Subcutaneous abdominal adipose tissue (tissue), 5 donors: ENCODE measurements at regions not wholly inside any gene's neighbourhood (a gene's known extent, or its start where the extent isn't known, plus 50 kb on each side); places are given as distances from the start of the nearest gene placed in this dataset.
"Not testable (repeated sequence)": the region's sequence is repeated elsewhere in the genome, so short reads cannot be mapped to it uniquely, and the experiment has no call there.

ENCODE experiments used
- H3K27ac ChIP-seq: one replicate; pipeline ENCODE4 v1.7.0; 2013; ENCODE audit warnings: low read depth, mild to moderate bottlenecking, inconsistent platforms, low read length, moderate library complexity
- H3K27me3 ChIP-seq, 5 donors: one replicate each; pipeline ENCODE4 v1.7.0; 2013; ENCODE audit warnings: low read length in 5 of 5, inconsistent platforms in 1 of 5; ENCODE audit not compliant: control insufficient read depth in 5 of 5, insufficient read depth in 4 of 5
- H3K36me3 ChIP-seq, 5 donors: one replicate each; pipeline ENCODE4 v1.7.0; 2013; ENCODE audit warnings: low read length in 5 of 5; ENCODE audit not compliant: control insufficient read depth in 5 of 5, insufficient read depth in 5 of 5
- H3K4me1 ChIP-seq, 5 donors: one replicate each; pipeline ENCODE4 v1.7.0; 2013; ENCODE audit warnings: low read length in 5 of 5, mild to moderate bottlenecking in 3 of 5, moderate library complexity in 1 of 5; ENCODE audit not compliant: control insufficient read depth in 5 of 5, insufficient read depth in 5 of 5
- H3K4me3 ChIP-seq, 5 donors: one replicate each; pipeline ENCODE4 v1.7.0; 2013; ENCODE audit warnings: low read length in 5 of 5, low read depth in 1 of 5
- H3K9ac ChIP-seq, 5 donors: one replicate each; pipeline ENCODE4 v1.7.0; 2013; ENCODE audit warnings: low read length in 5 of 5, mild to moderate bottlenecking in 4 of 5, moderate library complexity in 3 of 5
- H3K9me3 ChIP-seq, 5 donors: one replicate each; pipeline ENCODE4 v1.7.0; 2013; ENCODE audit warnings: low read length in 5 of 5; ENCODE audit not compliant: control insufficient read depth in 5 of 5
- donor health status: healthy.
- donor health status: healthy.
- donor health status: healthy.
- donor health status: healthy.
- donor health status: healthy.

DNA sequence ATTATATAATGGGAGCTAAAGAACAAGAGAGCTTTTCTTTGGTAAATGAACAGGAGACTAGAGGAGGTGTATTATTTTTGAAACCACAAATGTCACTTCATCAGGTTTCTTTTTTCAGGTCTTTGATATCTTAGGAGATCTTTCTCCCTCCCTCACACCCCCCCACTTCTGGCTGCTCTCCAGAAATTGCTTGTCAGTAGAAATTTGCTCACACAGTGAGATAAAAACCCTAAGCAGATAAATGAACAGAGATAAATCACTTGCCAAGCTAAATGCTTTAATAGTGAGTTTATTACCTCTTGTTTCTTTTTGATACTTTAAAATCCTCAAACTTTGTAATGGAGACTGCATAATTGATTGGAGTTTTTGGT is 421.2 kb upstream of the TENM3 start:
- H3K9me3 ChIP-seq, result peaks cover 0 to 3% (median 0%) of the 10 kb centered on the region in 5 donors
- H3K27me3 ChIP-seq, result no peaks in the 10 kb centered on the region
- no peak overlapping the region for H3K9ac ChIP-seq
- no peak overlapping the region for H3K27ac ChIP-seq
- H3K36me3 ChIP-seq, result no peaks in the 10 kb centered on the region
- H3K4me1 ChIP-seq, result no peaks in the 10 kb centered on the region
- no peak overlapping the region for H3K4me3 ChIP-seq

- H3K36me3 ChIP-seq, result no peaks in the 10 kb centered on the region
- no peaks in the 10 kb centered on the region for H3K27me3 ChIP-seq
- H3K4me1 ChIP-seq, result no peaks in the 10 kb centered on the region
- H3K9ac ChIP-seq, result no peak overlapping the region
- no peak overlapping the region for H3K4me3 ChIP-seq
- H3K27ac ChIP-seq, result no peak overlapping the region
- peaks cover 0 to 3% (median 0%) of the 10 kb centered on the region in 5 donors for H3K9me3 ChIP-seq
These were observed 420.0 kb upstream of the TENM3 start for GRCh38 chr4:181823183-181823582.

GRCh38 chr4:181823645-181824044 is 419.6 kb upstream of the TENM3 start:
- Histone ChIP-seq H3K27me3 (no peaks in the 10 kb centered on the region), H3K9me3 (peaks cover 0 to 3% (median 0%) of the 10 kb centered on the region in 5 donors), H3K27ac (no peak overlapping the region), H3K36me3 (no peaks in the 10 kb centered on the region), H3K4me3 (no peak overlapping the region), H3K4me1 (no peaks in the 10 kb centered on the region), H3K9ac (no peak overlapping the region)

DNA sequence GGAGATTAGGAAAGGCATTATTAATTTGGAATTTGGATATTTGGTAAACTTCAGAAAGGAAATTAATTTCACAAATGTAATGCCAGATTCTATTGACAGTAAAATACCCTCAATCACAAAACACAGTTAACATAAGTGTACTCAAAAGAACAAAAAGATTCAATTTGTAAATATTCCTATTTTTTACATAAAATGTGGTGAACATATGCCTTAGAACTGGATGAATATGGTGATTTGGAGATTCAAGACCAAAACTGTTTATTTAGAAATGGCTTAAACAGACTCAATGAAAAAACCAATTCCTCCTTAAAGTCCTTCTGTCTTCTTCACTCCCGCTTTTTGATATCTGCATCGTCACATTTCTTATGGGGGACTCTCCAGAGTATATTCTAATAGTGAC is 417.6 kb upstream of the TENM3 start:
- Histone ChIP-seq H3K36me3 (no peaks in the 10 kb centered on the region), H3K9me3 (no peaks in the 10 kb centered on the region)

GRCh38 chr4:181827246-181827645 is 416.0 kb upstream of the TENM3 start:
- Histone ChIP-seq H3K4me1 (no peaks in the 10 kb centered on the region), H3K27ac (no peak overlapping the region), H3K36me3 (no peaks in the 10 kb centered on the region), H3K9me3 (no peaks in the 10 kb centered on the region), H3K27me3 (no peaks in the 10 kb centered on the region), H3K9ac (no peak overlapping the region), H3K4me3 (no peak overlapping the region)

More for the DNA sequence above, 417.6 kb upstream of the TENM3 start:
- no peaks in the 10 kb centered on the region for H3K4me1 ChIP-seq
- H3K27ac ChIP-seq, result no peak overlapping the region
- H3K4me3 ChIP-seq, result no peak overlapping the region
- no peaks in the 10 kb centered on the region for H3K27me3 ChIP-seq
- H3K9ac ChIP-seq, result no peak overlapping the region

DNA sequence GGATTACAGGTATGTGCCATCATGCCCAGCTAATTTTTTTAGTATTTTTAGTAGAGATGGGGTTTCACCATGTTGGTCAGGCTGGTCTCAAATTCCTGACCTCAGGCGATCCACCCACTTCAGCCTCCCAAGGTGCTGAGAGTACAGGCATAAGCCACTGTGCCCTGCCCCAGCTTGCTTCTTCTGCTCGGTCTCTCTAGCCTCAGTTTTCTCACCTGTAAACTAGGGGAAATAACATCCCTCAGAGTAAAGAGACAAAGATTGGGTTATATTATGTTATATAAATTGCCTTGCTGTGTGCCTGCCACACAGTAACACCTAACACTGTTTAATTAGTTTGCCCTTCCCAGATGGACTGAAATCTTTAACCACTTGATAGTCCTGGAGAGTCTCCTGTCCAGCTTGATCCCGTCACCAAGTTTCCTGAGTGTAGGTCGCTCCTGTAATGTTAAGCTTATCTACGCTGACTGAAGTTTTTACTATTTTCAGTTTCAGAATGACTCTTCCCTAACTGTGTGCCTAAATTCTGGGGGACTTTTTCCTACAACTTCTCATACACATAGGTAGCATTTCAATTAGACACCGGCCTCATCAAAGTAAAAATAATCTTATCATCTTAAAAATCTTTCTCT is 412.7 kb upstream of the TENM3 start:
- no peaks in the 10 kb centered on the region for H3K9me3 ChIP-seq
- H3K4me1 ChIP-seq, result no peaks in the 10 kb centered on the region
- no peak overlapping the region for H3K4me3 ChIP-seq
- H3K27ac ChIP-seq, result no peak overlapping the region
- H3K9ac ChIP-seq, result no peak overlapping the region
- H3K27me3 ChIP-seq, result no peaks in the 10 kb centered on the region
- H3K36me3 ChIP-seq, result no peaks in the 10 kb centered on the region

GRCh38 chr4:181834071-181834470 is 409.1 kb upstream of the TENM3 start:
- Histone ChIP-seq H3K9ac (no peak overlapping the region), H3K9me3 (no peaks in the 10 kb centered on the region), H3K4me1 (no peaks in the 10 kb centered on the region), H3K4me3 (no peak overlapping the region), H3K36me3 (no peaks in the 10 kb centered on the region), H3K27me3 (no peaks in the 10 kb centered on the region), H3K27ac (no peak overlapping the region)

- Histone ChIP-seq H3K4me1 (no peaks in the 10 kb centered on the region), H3K4me3 (no peak overlapping the region), H3K9me3 (peaks cover 0 to 2% (median 0%) of the 10 kb centered on the region in 5 donors), H3K27me3 (no peaks in the 10 kb centered on the region), H3K9ac (no peak overlapping the region), H3K36me3 (no peaks in the 10 kb centered on the region), H3K27ac (no peak overlapping the region)
These were observed 407.9 kb upstream of the TENM3 start for GRCh38 chr4:181835348-181835747.

- Histone ChIP-seq H3K4me1 (no peaks in the 10 kb centered on the region), H3K27me3 (no peaks in the 10 kb centered on the region), H3K4me3 (no peak overlapping the region)
These were observed 404.9 kb upstream of the TENM3 start for GRCh38 chr4:181838253-181838652.

GRCh38 chr4:181843797-181844196 is 399.4 kb upstream of the TENM3 start:
- not testable (repeated sequence) for H3K36me3 ChIP-seq, H3K4me3 ChIP-seq, H3K4me1 ChIP-seq, H3K9ac ChIP-seq, H3K9me3 ChIP-seq, H3K27ac ChIP-seq, H3K27me3 ChIP-seq

More at GRCh38 chr4:181838253-181838652, 404.9 kb upstream of the TENM3 start:
- H3K9me3 ChIP-seq, result peaks cover 0 to 2% (median 0%) of the 10 kb centered on the region in 5 donors
- H3K36me3 ChIP-seq, result no peaks in the 10 kb centered on the region
- H3K9ac ChIP-seq, result no peak overlapping the region
- no peak overlapping the region for H3K27ac ChIP-seq

- Histone ChIP-seq H3K27me3 (no peaks in the 10 kb centered on the region), H3K27ac (no peak overlapping the region), H3K9me3 (no peaks in the 10 kb centered on the region), H3K36me3 (no peaks in the 10 kb centered on the region), H3K4me3 (no peak overlapping the region), H3K4me1 (no peaks in the 10 kb centered on the region), H3K9ac (no peak overlapping the region)
These were observed 397.6 kb upstream of the TENM3 start for GRCh38 chr4:181845617-181846016.
